HUES48 (cell line): ENCODE measurements at regions not wholly inside any gene's neighbourhood (a gene's known extent, or its start where the extent isn't known, plus 50 kb on each side); places are given as distances from the start of the nearest gene placed in this dataset.

Experiments used
- H3K27ac ChIP-seq: one replicate; pipeline ENCODE4 v1.7.0; 2013; ENCODE audit warnings: low read depth, low read length, inconsistent platforms
- H3K27me3 ChIP-seq: 2 replicates; pipeline ENCODE4 v1.6.1; 2013; ENCODE audit warnings: mild to moderate bottlenecking, low read length; ENCODE audit not compliant: control insufficient read depth, insufficient read depth
- H3K36me3 ChIP-seq: 2 replicates; pipeline ENCODE4 v1.6.1; 2013; ENCODE audit warnings: low read length; ENCODE audit not compliant: control insufficient read depth, insufficient read depth
- H3K4me1 ChIP-seq: 2 replicates; pipeline ENCODE4 v1.6.1; 2013; ENCODE audit warnings: mild to moderate bottlenecking, low read length; ENCODE audit not compliant: control insufficient read depth, insufficient read depth
- H3K4me3 ChIP-seq: 2 replicates; pipeline ENCODE4 v1.5.1; 2013; ENCODE audit warnings: mild to moderate bottlenecking, low read depth, low read length
- H3K9ac ChIP-seq: 2 replicates; pipeline ENCODE4 v1.6.1; 2013; ENCODE audit warnings: mild to moderate bottlenecking, low read depth, low read length, moderate library complexity
- H3K9me3 ChIP-seq: 2 replicates; pipeline ENCODE4 v1.6.1; 2013; ENCODE audit warnings: low read length; ENCODE audit not compliant: control insufficient read depth, insufficient read depth

- Histone ChIP-seq H3K4me3 (no peak overlapping the region), H3K27ac (no peak overlapping the region), H3K9ac (no peak overlapping the region), H3K9me3 (no peaks in the 10 kb centered on the region), H3K4me1 (no peaks in the 10 kb centered on the region), H3K27me3 (no peaks in the 10 kb centered on the region), H3K36me3 (no peaks in the 10 kb centered on the region)
Observed at GRCh38 chr1:99193431-99193830, 70.9 kb upstream of the PLPPR4 start.

- H3K4me3 ChIP-seq, result no peak overlapping the region
- no peaks in the 10 kb centered on the region for H3K4me1 ChIP-seq
- H3K36me3 ChIP-seq, result no peaks in the 10 kb centered on the region
- H3K9me3 ChIP-seq, result no peaks in the 10 kb centered on the region
- no peak overlapping the region for H3K9ac ChIP-seq
- no peaks in the 10 kb centered on the region for H3K27me3 ChIP-seq
- no peak overlapping the region for H3K27ac ChIP-seq
Observed at GRCh38 chr1:99198393-99198792, 65.9 kb upstream of the PLPPR4 start.

GRCh38 chr1:99207216-99207615, 57.1 kb upstream of the PLPPR4 start:
- Histone ChIP-seq H3K27ac (no peak overlapping the region), H3K36me3 (no peaks in the 10 kb centered on the region), H3K27me3 (no peaks in the 10 kb centered on the region), H3K4me1 (no peaks in the 10 kb centered on the region), H3K9ac (no peak overlapping the region), H3K9me3 (no peaks in the 10 kb centered on the region), H3K4me3 (no peak overlapping the region)
